Hepatocyte (in vitro differentiated cells): ENCODE measurements at regions not wholly inside any gene's neighbourhood (a gene's known extent, or its start where the extent isn't known, plus 50 kb on each side); places are given as distances from the start of the nearest gene placed in this dataset.
A peak's percentile ranks its signal among the peaks of the same experiment; 100 is the strongest.

Source experiments
- DNase-seq: peaks from one replicate; pipeline ENCODE4 v3.0.0-alpha.2; 2016; ENCODE audit warnings: low spot score
- H2AFZ ChIP-seq: fragments of 200-600 bp; sonication (generic); 2 replicates; pipeline ENCODE4 v1.6.0; 2016; ENCODE audit warnings: antibody characterized with exemption, mild to moderate bottlenecking
- H3K27ac ChIP-seq: fragments of 200-600 bp; sonication (generic); 2 replicates; pipeline ENCODE4 v1.5.1; 2016; ENCODE audit warnings: mild to moderate bottlenecking
- H3K27me3 ChIP-seq: fragments of 200-600 bp; sonication (generic); 2 replicates; pipeline ENCODE4 v1.6.1; 2016
- H3K36me3 ChIP-seq: fragments of 200-600 bp; sonication (generic); replicated peaks from 2 replicates; pipeline ENCODE4 v1.5.1; 2016; ENCODE audit warnings: low read depth; ENCODE audit not compliant: insufficient read depth
- H3K4me1 ChIP-seq: fragments of 200-600 bp; sonication (generic); 2 replicates; pipeline ENCODE4 v1.5.1; 2016; ENCODE audit warnings: mild to moderate bottlenecking, moderate library complexity; ENCODE audit not compliant: insufficient read depth
- H3K4me2 ChIP-seq: fragments of 200-600 bp; sonication (generic); 2 replicates; pipeline ENCODE4 v1.6.0; 2016
- H3K4me3 ChIP-seq: fragments of 200-600 bp; sonication (generic); 2 replicates; pipeline ENCODE4 v1.5.1; 2016; ENCODE audit warnings: mild to moderate bottlenecking
- H3K79me2 ChIP-seq: fragments of 200-600 bp; sonication (generic); 2 replicates; pipeline ENCODE4 v1.6.0; 2017; ENCODE audit warnings: mild to moderate bottlenecking
- H3K9me2 ChIP-seq: fragments of 200-600 bp; sonication (generic); replicated peaks from 2 replicates; pipeline ENCODE4 v1.6.0; 2017; ENCODE audit warnings: mild to moderate bottlenecking; ENCODE audit not compliant: insufficient read depth
- H3K9me3 ChIP-seq: fragments of 200-600 bp; sonication (generic); 2 replicates; pipeline ENCODE4 v1.5.1; 2016; ENCODE audit warnings: low read depth, mild to moderate bottlenecking
- H4K20me1 ChIP-seq: fragments of 200-600 bp; sonication (generic); 2 replicates; pipeline ENCODE4 v1.6.0; 2016; ENCODE audit warnings: mild to moderate bottlenecking; ENCODE audit not compliant: insufficient read depth, poor library complexity, severe bottlenecking
- EZH2 ChIP-seq: fragments of 200-600 bp; sonication (generic); IDR thresholded peaks from 2 replicates; pipeline ENCODE4 v1.6.1; 2016; ENCODE audit warnings: antibody characterized with exemption, mild to moderate bottlenecking, borderline replicate concordance
- EZH2phosphoT487 ChIP-seq: fragments of 200-600 bp; sonication (generic); IDR thresholded peaks from one replicate; pipeline ENCODE4 v1.6.1; 2018; ENCODE audit warnings: antibody characterized with exemption, mild to moderate bottlenecking, low read depth, moderate library complexity; ENCODE audit not compliant: unreplicated experiment, severe bottlenecking
- WGBS: methylation state at CpG from one replicate; pipeline ENCODE4 v1.1.6; 2016; ENCODE audit warnings: low lambda C conversion rate; ENCODE audit errors: missing lambda C conversion rate; 5-methylcytosine and 5-hydroxymethylcytosine counted together
- TF ChIP-seq, protein P1 (sequence below): fragments of 200-600 bp; sonication (generic); IDR thresholded peaks from 2 replicates; pipeline ENCODE4 v1.5.1; 2016; ENCODE audit warnings: antibody characterized with exemption, mild to moderate bottlenecking; ENCODE audit not compliant: poor library complexity

GRCh38 chr2:215729985-215730620 lies 283.2 kb downstream of the MREG start:
- no peaks in the 10 kb centered on the region for H3K79me2 ChIP-seq
- H3K27ac ChIP-seq, result no peak overlapping the region
- TF ChIP-seq EZH2 (no peak), EZH2phosphoT487 (no peak)
- TF ChIP-seq, protein P1, sequence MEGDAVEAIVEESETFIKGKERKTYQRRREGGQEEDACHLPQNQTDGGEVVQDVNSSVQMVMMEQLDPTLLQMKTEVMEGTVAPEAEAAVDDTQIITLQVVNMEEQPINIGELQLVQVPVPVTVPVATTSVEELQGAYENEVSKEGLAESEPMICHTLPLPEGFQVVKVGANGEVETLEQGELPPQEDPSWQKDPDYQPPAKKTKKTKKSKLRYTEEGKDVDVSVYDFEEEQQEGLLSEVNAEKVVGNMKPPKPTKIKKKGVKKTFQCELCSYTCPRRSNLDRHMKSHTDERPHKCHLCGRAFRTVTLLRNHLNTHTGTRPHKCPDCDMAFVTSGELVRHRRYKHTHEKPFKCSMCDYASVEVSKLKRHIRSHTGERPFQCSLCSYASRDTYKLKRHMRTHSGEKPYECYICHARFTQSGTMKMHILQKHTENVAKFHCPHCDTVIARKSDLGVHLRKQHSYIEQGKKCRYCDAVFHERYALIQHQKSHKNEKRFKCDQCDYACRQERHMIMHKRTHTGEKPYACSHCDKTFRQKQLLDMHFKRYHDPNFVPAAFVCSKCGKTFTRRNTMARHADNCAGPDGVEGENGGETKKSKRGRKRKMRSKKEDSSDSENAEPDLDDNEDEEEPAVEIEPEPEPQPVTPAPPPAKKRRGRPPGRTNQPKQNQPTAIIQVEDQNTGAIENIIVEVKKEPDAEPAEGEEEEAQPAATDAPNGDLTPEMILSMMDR, result no peak
- no peak overlapping the region for H3K4me3 ChIP-seq
- H3K9me3 ChIP-seq, result no peaks in the 10 kb centered on the region
- DNase-seq, result no peak
- H3K9me2 ChIP-seq, result no peaks in the 10 kb centered on the region
- H3K4me2 ChIP-seq, result no peak overlapping the region
- no peak overlapping the region for H2AFZ ChIP-seq
- WGBS, result 87% methylated on average over 5 of the region's 5 CpGs
- H4K20me1 ChIP-seq, result no peaks in the 10 kb centered on the region
- no peaks in the 10 kb centered on the region for H3K27me3 ChIP-seq
- H3K4me1 ChIP-seq, result no peaks in the 10 kb centered on the region
- no peaks in the 10 kb centered on the region for H3K36me3 ChIP-seq

DNA sequence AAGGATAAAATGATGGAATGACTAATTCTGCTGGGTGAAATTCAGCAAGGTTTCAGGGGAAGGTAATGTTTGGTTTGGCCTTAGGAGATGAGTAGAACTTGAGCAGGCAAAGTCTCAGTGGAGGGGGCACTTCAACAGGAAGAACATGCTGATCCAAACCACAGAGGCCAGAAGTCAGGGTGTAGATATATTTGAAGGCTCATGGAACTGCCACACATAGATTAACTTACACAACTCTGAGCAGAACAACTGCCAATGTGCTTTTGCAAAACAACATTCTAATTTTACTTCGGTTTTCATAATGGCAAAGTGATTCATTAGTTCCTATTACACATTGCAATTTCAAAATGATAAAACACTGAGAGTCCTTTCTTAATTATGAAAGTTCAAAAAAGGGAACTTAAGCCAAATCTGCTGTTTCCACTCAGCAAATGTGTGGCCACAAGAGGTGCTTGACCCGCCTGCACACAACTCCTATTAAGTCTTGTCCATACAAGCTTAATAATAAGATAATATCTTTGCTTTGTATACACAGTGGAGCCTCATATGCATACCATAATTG lies 284.8 kb downstream of the MREG start:
- peak overlapping the region; percentile 6 for H3K27ac ChIP-seq
- H3K27me3 ChIP-seq, result no peaks in the 10 kb centered on the region
- WGBS, result 46% methylated on average over 2 of the region's 2 CpGs
- no peaks in the 10 kb centered on the region for H3K4me1 ChIP-seq
- H3K36me3 ChIP-seq, result no peaks in the 10 kb centered on the region
- no peaks in the 10 kb centered on the region for H4K20me1 ChIP-seq
- no peaks in the 10 kb centered on the region for H3K9me2 ChIP-seq
- no peak for DNase-seq
- no peak overlapping the region for H3K4me3 ChIP-seq
- no peaks in the 10 kb centered on the region for H3K79me2 ChIP-seq
- no peaks in the 10 kb centered on the region for H3K9me3 ChIP-seq
- H2AFZ ChIP-seq, result no peak overlapping the region
- TF ChIP-seq EZH2 (no peak), EZH2phosphoT487 (no peak)
- TF ChIP-seq, protein P1, result no peak
- H3K4me2 ChIP-seq, result no peak overlapping the region

DNA sequence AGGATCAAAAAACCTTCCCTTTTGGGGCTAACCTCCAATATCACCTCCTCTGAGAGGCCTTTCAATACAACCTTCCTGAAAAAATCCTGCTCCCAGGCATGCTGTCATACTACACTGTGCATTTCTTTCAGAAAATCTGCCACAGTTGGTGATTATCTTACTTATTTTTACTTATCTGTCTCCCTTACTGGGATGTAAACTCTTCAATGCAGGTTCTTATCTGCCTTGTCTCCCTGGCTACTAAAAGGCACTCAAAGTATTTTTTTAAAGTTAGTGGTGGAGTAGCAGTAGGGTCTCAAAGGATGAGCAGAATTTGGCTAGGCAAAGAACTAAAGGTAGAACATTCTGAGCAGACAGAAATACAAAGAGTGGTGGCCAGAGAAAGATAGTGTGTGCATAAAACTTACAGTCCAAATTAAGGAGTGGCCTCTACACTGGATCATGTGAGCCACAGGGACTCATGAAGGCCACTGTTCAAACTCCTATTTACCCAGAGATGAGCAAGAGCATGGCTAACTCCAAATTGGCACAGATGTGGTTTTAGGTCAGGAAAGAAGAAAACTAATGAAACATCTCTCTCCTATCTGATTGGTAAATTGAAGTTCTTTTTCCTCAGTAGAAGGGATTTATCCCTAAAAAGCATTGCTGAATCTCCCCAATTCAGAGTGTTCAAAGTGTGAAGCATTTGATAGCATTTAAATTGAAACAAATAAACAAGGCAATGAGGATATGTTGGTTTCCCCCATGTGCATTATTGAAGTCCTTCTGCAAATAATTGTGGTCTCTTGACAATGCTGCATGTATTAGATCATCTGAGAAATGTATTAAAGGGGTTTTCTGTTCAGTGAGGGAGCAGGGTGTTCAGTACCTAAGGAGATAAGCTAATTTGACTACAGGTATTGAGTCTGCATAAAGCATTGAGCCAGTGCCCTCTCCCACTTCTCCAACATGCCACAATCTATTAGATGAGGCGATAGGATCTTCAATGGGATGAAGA lies 285.5 kb downstream of the MREG start:
- no peaks in the 10 kb centered on the region for H3K4me1 ChIP-seq
- no peak overlapping the region for H3K4me3 ChIP-seq
- H2AFZ ChIP-seq, result no peak overlapping the region
- H3K4me2 ChIP-seq, result no peak overlapping the region
- DNase-seq, result no peak
- H3K27ac ChIP-seq, result peak overlapping the region; percentile 6
- H3K79me2 ChIP-seq, result no peaks in the 10 kb centered on the region
- WGBS, result 96% methylated on average over 1 of the region's 1 CpG
- no peaks in the 10 kb centered on the region for H3K9me2 ChIP-seq
- no peaks in the 10 kb centered on the region for H4K20me1 ChIP-seq
- no peaks in the 10 kb centered on the region for H3K36me3 ChIP-seq
- TF ChIP-seq EZH2 (no peak), EZH2phosphoT487 (no peak)
- TF ChIP-seq, protein P1, result no peak
- H3K9me3 ChIP-seq, result no peaks in the 10 kb centered on the region
- H3K27me3 ChIP-seq, result no peaks in the 10 kb centered on the region
